GM12891 (cell line): ENCODE measurements at regions not wholly inside any gene's neighbourhood (a gene's known extent, or its start where the extent isn't known, plus 50 kb on each side); places are given as distances from the start of the nearest gene placed in this dataset.
"Not testable (repeated sequence)": the region's sequence is repeated elsewhere in the genome, so short reads cannot be mapped to it uniquely, and the experiment has no call there.

Experiments used
- DNase-seq: peaks from one replicate; pipeline ENCODE4 v3.0.0; 2011; ENCODE audit warnings: low spot score; ENCODE audit not compliant: insufficient read length
- FAIRE-seq: peaks from 2 replicates; lab custom pipeline; 2011; peaks lifted over from hg19 to GRCh38; lab: Jason Lieb, UNC
- PAX5 ChIP-seq: IDR thresholded peaks from 2 replicates; pipeline ENCODE4 v1.6.1; 2011; ENCODE audit warnings: low read length, moderate library complexity, mild to moderate bottlenecking; ENCODE audit not compliant: insufficient read depth, severe bottlenecking
- POLR2A ChIP-seq: IDR thresholded peaks from 2 replicates; pipeline ENCODE4 v1.6.1; 2011; ENCODE audit warnings: low read depth, low read length, control low read depth
- POLR2AphosphoS5 ChIP-seq: IDR thresholded peaks from 2 replicates; pipeline ENCODE4 v1.6.1; 2011; ENCODE audit warnings: low read depth, low read length, control low read depth
- POU2F2 ChIP-seq: IDR thresholded peaks from 2 replicates; pipeline ENCODE4 v1.6.1; 2011; ENCODE audit warnings: low read depth, mild to moderate bottlenecking, control low read depth, low read length, moderate library complexity
- SPI1 ChIP-seq: IDR thresholded peaks from 2 replicates; pipeline ENCODE4 v1.6.1; 2011; ENCODE audit warnings: low read depth, low read length, control low read depth
- TAF1 ChIP-seq: IDR thresholded peaks from 2 replicates; pipeline ENCODE4 v1.6.1; 2011; ENCODE audit warnings: low read depth, low read length, control low read depth

GRCh38 chr12:89064151-89064550 is 288.1 kb downstream of the DUSP6 start:
- TF ChIP-seq POLR2AphosphoS5 (no peak), POU2F2 (no peak), POLR2A (no peak), PAX5 (no peak), SPI1 (no peak), TAF1 (no peak)
- DNase-seq = no peak
- FAIRE-seq = no peak

DNA sequence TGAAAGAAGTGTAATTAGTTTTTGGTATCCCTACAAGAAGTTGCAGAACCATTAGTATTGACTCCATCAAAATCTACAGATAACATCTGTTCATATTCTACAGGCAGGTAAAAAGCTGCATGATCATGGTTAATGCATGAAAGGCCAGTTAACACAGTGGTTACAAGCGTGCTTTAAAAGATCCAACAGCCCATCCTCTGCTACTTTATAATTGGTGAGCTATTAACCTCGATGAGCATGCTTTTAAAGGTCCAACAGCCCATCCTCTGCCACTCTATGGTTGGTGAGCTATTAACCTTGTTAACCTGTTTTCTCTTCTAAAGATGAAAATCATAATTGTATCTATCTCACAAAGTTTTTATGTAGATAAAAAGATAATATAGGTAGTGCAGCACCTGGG is 289.3 kb downstream of the DUSP6 start:
- FAIRE-seq (no peak), DNase-seq (no peak)
- TF ChIP-seq TAF1 (no peak), POLR2A (no peak), PAX5 (no peak), SPI1 (no peak), POLR2AphosphoS5 (no peak), POU2F2 (no peak)

DNA sequence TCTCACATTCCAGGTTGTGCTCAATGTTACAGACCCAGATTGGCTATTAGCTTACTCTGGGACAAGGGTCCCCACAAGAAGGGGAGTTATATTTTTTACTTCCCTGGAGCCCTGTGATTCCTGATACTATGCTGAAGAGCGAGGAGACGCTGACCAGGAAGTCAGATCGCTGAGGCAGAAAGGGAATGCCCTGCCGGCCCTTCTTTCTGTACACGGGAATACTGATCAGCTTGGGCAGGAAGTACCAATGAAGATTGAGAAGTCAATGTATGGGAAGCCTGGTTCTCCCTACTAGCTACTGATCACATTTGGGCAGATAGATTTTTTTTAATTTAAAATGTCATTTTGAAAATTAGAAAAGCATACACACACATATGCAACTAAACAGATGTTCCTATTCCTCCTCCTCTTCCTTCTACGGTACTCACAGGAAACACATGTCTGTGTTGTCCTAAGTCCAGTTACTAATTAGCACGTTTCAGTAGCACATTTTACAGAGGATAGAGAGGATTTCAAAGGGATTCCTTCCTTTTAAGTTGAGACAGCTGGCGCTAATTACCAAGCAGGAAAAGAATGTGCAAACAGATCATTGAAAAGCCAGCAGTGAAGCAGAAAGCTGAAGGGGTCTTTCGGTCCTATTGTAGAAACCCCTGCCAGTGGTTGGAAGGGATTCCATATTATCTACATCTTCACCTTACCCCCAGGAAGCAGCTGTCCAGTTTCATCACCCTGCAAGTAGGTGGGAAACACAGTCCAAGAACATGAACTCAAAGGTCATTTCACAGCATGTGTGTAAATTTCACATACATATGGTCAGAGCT is 292.4 kb downstream of the DUSP6 start:
- DNase-seq = no peak
- no peak for TF ChIP-seq TAF1
- no peak for TF ChIP-seq POLR2A
- no peak for TF ChIP-seq PAX5
- no peak for TF ChIP-seq POLR2AphosphoS5
- TF ChIP-seq SPI1 = no peak
- TF ChIP-seq POU2F2 = no peak
- FAIRE-seq = no peak

DNA sequence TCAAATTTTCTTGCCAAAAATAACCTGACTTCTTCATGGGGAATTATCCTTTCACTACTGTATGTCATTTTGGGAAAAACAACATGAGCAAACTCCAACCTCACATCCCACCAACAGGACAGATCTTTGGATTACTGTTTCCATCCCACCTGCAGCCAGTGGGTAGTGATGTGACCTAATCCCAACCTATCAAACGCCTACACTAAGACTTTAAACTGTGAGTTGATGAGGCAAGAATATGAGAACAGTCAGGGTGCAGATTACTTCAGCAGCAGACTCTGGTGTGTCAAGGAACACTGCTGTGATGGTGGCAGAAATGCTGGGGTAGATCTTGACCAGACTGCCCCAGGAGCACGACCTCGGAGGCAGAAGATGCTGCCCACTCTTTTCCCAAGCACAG is 293.2 kb downstream of the DUSP6 start:
- no peak for TF ChIP-seq POLR2A
- no peak for TF ChIP-seq SPI1
- no peak for TF ChIP-seq PAX5
- no peak for TF ChIP-seq TAF1
- TF ChIP-seq POU2F2 = no peak
- no peak for TF ChIP-seq POLR2AphosphoS5
- FAIRE-seq = no peak
- no peak for DNase-seq

DNA sequence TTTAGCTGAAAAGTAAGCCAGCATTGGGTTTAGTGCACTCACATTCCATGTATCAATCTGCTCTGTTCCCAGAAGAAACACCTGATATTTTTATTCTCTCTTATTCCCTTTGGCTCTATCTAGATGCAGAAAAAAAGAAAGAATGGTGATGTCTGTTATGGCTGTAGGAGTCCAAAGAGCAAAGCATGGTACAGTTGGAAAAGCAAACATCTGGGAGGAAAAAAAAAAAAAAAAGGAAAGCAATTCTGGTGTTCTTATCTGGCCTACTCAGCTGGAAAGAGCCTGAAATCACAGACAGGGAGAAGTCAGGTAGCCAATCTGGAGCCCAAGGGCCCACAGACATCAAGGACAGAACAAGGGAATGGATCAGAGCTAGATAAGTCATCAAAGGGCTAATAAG is 293.9 kb downstream of the DUSP6 start:
- TF ChIP-seq PAX5 (no peak), SPI1 (no peak), POLR2A (no peak), POLR2AphosphoS5 (no peak), POU2F2 (no peak), TAF1 (no peak)
- FAIRE-seq (no peak), DNase-seq (no peak)

DNA sequence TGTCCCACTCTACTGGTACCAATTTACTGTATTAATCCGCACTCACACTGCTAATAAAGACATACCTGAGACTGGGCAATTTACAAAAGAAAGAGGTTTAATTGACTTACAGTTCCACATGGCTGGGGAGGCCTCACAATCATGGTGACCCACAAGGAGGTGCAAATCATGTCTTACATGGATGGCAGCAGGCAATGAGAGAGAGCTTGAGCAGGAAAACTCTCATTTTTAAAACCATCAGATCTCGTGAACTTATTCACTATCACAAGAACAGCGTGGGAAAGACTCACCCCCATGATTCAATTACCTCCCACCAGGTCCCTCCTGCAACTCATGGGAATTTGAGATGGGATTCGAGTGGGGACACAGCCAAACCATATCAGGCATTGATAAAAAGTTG is 298.5 kb downstream of the DUSP6 start:
- DNase-seq, FAIRE-seq: not testable (repeated sequence)

GRCh38 chr12:89051065-89051677 is 301.1 kb downstream of the DUSP6 start:
- TF ChIP-seq PAX5 = no peak
- no peak for TF ChIP-seq POLR2AphosphoS5
- TF ChIP-seq TAF1 = no peak
- no peak for TF ChIP-seq SPI1
- no peak for TF ChIP-seq POLR2A
- FAIRE-seq (no peak), DNase-seq (peak; percentile 19)

GRCh38 chr12:89047856-89048418 is 304.4 kb downstream of the DUSP6 start:
- TF ChIP-seq POU2F2 (no peak), POLR2A (no peak), POLR2AphosphoS5 (no peak), SPI1 (no peak), TAF1 (no peak), PAX5 (no peak)
- DNase-seq (no peak), FAIRE-seq (no peak)

- DNase-seq (no peak), FAIRE-seq (no peak)
- TF ChIP-seq TAF1 (no peak), POLR2AphosphoS5 (no peak), POU2F2 (no peak), PAX5 (no peak), SPI1 (no peak), POLR2A (no peak)
Observed at GRCh38 chr12:89041078-89041477, 311.2 kb downstream of the DUSP6 start.
